GM21526 (cell line): ENCODE measurements at regions not wholly inside any gene's neighbourhood (a gene's known extent, or its start where the extent isn't known, plus 50 kb on each side); places are given as distances from the start of the nearest gene placed in this dataset.
"Not testable (repeated sequence)": the region's sequence is repeated elsewhere in the genome, so short reads cannot be mapped to it uniquely, and the experiment has no call there.

Source experiments
- ATAC-seq: cut with Tn5 transposase; IDR thresholded peaks from one replicate; pipeline ENCODE4 v1.9.1; 2021; ENCODE audit warnings: moderate library complexity; ENCODE audit not compliant: unreplicated experiment, low FRiP score

DNA sequence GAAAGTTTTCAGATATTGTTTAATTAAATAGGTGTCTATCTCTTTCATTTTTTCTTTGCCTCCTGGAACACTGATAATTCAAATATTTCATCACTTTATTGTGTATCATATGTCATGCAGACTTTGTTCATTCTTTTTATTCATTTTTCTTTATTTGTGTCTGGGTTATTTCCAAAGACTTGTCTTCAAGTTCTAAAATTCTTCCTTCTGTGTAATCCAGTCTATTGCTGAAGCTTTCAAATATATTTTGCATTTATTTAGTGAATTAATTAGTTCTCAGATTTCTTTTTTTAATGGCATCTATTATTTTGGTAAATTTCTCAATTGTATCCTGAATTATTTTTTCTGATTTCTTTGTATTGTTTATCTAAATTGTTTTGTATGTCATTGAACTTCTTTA, 70.1 kb downstream of the ZNF330 start:
- no peak for ATAC-seq

DNA sequence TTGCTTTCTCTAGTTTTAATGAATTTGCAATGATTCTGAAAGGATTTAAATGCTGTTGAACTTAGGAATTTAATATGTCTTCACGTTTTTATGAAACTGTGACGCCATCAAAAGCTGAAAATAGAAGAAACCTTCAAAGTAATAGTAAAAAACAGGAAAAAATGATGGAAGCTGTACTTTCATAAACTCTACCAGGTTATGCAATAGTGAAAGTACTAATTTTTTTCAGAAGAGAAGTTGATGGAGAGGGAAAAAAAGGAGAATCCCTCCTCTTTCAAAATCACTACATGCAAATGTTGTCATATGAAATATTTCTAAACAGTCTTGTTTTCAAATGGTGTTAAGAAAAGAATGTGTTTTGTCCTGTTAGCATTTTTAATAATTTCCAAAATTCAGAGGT, 73.6 kb downstream of the ZNF330 start:
- ATAC-seq: no peak

DNA sequence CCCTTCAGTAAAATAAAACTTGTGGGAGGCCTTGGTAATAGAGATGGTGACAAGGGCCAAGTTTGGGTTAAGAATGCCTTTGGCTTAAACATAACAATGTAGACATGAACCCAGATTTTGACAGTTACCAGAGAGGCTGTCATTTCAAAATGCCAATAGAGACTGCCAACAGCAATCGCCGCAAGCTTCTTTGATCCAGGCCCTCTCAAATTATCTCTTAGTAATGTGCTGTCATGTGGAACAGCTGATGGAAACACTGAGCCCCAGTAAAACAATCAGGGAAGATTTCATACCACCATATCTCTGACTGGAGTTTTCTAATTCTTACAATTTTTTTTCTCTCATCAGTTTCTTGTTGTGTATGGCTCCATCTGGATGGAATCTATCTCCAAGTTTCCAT, 80.5 kb downstream of the ZNF330 start:
- ATAC-seq: no peak

DNA sequence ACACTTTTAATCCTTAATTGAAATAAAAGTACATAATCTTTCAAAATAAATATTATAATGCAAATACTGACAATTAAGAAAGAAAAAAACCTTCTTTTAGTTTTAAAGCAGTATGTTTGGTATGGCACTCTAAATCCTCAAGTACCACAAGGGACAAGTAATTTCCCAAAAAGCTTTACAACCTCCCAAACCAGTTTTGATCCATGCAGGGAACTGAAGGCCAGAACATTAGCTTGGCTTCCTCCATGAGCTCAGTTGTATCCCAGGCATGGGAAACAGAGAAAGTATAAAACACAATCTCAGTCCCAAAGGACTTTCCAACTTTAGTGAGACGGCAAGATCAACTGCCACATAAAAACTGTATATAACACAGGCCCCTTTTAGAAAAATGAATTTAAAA, 82.2 kb downstream of the ZNF330 start:
- no peak for ATAC-seq

DNA sequence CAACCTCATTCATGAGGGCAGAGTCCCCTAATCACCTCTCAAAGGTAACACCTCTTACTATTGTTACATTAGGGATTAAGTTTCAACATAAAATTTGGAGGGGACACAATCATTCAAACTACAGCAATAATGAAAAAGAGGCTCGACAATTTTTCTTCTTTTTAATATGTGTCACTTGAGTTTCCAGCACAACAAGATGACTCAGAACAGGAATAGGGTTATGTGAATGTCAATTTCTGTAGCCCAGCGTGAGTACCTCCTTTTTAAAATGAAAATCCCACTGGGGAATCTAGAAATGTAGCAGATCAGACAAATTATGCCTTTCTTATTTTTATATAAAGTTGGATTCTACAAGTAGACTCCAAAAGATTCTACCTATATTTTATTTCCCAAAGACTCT, 83.7 kb downstream of the ZNF330 start:
- ATAC-seq: no peak

DNA sequence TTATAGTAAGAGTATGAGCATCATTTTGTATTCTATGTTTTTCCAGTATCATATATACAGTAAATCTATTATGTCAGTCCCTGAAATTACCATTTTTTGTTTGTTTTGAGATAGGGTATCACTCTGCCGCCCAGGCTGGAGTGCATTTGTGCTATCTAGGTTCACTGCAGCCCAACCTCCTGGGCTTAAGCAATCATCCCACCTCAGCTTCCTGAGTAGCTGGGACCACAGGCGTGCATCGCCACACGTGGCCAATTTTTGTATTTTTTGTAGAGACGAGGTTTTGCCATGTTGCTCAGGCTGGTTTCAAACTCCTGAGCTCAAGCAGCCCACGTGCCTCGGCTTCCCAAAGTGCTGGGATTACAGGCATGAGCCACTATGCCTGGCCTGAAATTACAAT, 85.6 kb downstream of the ZNF330 start:
- ATAC-seq: no peak

DNA sequence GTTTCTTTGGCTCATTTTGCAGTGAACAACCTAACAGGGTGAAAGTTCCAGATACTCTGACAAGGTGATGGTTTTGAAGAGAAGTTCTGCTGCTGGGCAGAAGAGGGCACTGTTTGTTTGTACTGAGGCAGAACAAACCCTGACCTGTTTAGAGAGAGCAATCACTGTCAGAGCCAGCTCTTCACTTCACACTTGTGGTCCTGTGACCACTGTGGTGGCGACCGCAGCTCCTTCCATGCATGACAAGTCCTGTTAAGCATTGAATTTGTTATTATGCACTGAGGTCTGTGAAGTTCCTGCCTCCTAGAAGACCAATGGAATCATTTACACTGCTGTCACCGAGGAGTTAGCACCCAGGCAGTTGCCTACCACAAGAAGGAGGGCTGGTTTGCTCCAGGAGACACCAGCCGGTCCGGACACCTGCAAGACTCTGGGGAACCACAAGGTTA, 86.6 kb downstream of the ZNF330 start:
- ATAC-seq: peak; percentile 99

DNA sequence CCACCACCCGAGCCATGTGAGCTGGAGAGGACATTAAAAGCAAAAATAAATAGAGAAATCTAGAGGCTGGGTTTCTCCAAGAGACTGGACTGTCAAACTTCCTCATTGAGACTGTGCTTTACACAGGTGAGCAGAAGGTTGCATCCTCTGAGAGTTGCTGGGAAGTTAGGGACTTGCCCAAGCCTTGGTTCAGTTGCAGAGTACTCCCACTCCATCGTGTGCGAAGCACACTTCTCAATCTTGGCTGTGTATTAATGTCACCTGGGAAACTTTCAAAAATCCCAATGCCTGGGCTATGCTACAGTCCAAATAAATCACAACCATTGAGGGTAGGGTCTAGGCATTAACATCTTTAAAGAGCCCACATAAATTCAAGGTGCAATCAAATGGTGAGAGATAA, 89.2 kb downstream of the ZNF330 start:
- ATAC-seq: no peak

DNA sequence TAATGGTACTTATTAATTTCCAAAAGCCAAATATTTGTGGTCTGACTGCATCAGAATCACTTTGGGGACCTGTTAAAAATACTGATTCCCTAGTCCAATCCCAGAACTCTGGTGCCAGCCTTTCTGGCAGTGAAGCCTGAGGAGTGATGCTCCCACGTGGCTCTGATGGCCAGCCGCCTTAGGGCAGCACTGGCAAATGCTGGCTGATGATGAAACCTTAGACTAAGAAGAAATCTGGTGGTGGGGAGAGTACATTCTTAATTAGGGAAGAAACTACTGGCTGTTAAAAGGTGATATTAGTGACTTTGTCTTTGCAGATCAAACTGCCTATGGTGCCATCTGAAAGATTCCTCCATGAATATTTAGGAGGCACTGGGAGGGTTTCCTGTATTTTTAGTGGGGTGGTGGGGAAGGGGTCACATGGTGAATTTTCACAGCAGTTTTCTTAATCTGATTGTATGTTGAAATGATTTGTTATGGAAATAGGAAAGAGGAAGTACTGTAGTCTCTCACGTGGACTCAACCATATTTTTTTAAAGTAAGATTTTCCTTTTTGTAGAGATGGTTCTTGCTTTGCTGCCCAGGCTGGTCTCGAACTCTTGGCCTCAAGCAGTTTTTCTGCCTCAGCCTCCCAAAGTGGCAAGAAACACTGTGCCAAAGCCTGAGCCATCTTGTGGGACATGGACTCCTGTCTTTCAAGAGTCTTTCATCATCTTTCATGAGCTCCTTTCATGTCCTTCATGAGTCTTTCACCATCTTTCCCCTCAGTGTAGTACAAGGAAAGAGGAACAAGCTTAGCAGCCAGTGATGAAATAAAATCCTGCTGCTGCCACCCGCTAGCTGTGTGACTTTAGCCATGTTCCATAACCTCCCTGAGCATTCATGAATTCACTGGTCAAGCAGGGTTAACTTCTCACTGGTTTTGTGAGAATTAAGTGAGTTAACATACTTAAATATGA, 90.8 kb downstream of the ZNF330 start:
- ATAC-seq: no peak

DNA sequence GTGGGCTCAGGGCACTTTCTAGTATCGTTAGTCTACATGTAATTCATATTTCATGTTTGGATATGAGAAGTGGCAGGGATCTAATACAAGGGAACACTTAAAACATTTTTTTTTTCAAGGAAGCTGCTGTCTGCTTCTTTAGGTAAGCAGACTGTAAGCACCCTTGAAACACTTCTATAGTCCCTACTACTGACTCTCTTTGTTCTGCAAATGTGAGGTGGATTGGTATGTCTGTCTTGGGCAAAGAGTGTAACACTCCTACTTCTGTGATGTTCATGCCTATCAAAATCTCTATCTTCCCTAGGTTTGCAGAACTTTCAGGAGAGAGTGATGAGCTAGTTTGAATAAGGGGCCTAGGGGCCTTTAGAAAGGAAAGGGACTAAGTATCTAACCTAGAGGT, 93.9 kb downstream of the ZNF330 start:
- ATAC-seq: no peak

DNA sequence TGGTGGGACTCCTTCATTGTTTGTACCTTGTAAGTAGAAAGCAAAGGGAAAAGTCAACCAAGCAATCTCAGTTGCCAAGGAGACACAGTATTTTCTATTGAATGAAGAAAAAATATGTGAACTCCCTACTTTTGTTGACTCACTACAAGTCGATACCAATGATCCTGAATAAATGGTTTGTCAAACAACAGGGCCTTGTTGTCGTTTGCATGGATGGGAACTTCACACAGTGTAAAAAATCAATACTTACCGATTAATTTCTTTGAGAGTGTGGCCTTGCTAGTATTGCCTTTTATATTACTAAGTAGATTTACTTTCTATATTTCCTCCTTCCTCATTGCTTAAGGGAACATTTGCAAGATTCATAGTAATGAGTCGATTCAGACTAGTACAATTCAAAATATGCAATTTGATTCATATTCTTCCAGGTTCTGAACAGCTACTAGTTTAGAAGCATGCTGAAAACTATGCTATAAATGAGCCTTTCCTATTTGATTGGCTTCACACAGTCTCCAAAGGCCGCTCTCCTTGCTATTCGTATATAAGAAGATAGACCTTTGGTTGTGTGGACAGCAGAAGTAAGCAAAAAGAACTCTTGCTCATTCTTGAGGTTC, 108.0 kb downstream of the ZNF330 start:
- no peak for ATAC-seq

DNA sequence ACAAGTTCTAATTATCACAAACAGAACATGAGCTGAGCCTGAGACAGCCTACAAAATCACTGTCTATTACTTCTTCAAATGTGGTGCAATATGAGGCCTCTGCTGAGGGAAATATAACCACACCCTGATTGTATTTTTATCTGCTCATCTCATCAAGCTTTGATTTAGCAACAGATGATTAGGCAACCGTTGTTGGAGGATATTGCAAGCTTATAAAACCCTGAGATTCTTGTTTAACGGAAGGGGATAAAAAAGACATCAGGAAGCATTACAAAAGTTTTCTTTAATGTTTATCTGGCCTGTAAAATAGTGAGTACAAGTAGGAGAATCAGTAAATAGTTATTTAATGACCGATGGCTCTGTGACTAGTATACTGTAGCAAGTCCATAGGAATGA, 108.5 kb downstream of the ZNF330 start:
- ATAC-seq: no peak

DNA sequence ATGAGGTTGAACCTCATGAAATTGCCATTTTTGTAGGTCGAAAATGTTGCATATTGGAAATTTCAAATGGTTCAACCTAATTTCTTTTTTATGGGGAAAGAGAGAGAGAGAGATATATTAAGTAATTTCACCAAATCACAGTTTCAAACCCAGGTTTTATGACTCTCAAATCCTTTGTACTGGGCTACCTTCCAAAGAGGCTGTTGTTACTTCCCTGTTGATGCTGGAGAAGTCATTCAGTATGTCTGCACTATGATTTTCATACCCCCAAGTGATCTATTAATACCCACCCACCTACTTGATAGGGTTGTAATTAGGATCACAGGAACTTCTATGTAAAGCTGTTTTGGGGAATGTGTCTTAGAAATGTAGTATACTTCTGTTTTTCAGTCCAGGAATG, 109.9 kb downstream of the ZNF330 start:
- ATAC-seq: no peak

DNA sequence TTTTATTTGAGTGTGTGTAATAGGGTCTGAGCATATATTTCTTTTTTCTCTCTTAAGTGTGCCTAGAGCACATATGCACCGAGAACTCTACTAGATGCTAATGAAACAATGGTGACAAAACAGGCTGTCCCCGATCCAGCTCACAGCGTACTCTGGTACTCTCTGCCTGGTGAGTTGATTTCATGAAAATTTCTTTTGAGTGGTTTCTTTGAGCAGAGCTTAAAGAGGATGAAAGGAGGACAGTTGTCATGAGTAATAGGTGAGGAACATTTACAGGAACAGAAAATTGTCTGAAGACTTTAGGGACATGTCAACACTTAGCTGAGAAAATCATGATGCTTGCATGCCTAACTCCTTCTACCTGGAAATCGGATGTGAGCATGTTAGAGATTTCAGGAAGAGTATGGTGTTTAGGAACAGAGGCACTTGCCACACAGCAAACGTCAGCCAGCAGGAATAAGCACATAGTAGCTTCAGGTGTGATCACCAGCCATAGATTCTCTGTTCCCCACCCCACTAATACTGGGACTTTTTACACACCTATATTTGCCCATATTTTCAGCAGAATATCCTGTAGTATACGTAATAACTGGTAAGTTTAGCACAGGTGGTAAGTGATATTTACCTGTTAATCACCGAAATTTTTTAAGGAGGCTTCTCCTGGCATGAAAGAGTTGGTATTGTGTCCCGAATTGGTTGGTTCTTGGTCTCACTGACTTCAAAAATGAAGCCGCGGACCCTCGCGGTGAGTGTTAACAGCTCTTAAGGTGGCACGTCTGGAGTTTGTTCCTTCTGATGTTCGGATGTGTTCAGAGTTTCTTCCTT, 111.1 kb downstream of the ZNF330 start:
- no peak for ATAC-seq

DNA sequence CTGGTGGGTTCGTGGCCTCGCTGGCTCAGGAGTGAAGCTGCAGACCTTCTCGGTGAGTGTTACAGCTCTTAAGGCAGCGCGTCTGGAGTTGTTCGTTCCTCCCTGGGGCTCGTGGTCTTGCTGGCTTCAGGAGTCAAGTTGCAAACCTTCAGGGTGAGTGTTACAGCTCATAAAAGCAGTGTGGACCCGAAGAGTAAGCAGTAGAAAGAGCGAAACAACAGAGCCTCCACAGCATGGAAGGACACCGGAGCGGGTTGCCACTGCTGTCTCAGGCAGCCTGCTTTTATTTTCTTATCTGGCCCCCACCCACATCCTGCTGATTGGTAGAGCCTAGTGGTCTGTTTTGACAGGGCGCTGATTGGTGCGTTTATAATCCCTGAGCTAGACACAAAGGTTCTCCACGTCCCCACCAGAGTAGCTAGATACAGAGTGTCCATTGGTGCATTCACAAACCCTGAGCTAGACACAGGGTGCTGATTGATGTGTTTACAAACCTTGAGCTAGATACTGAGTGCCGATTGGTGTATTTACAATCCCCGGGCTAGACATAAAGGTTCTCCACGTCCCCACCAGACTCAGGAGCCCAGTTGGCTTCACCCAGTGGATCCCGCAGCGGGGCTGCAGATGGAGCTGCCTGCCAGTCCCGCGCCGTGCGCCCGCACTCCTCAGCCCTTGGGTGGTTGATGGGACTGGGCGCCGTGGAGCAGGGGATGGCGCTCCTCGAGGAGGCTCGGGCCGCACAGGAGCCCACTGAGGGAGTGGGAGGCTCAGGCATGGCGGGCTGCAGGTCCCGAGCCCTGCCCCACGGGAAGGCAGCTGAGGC, 111.9 kb downstream of the ZNF330 start:
- not testable (repeated sequence) for ATAC-seq

DNA sequence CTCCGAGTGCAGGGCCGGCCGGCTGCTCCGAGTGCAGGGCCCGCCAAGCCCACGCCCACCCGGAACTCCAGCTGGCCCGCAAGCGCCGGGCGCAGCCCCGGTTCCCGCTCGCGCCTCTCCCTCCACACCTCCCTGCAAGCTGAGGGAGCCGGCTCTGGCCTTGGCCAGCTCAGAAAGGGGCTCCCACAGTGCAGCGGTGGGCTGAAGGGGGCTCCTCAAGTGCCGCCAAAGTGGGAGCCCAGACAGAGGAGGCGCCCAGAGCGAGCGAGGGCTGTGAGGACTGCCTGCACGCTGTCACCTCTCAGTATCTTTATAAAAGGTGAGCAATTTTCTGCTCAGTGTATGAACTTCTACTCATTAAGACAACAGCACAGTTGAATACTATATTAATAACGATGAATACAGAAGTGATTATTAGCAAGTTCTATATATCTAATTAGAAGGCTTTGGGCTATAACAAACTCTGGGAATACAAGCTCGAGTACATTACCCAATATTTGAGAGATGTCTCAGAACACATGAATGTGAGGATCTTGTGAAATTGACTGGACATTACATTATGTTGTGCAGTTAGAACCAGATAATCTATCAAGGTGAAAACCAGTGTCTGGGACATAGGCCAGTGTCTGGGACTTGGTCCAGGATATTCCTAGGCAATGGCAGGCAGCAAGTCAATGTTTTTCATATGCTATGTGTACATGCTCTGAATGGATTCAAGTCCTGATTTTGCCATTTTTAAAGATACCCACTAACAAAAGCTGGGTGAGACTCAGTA, 112.9 kb downstream of the ZNF330 start:
- not testable (repeated sequence) for ATAC-seq

DNA sequence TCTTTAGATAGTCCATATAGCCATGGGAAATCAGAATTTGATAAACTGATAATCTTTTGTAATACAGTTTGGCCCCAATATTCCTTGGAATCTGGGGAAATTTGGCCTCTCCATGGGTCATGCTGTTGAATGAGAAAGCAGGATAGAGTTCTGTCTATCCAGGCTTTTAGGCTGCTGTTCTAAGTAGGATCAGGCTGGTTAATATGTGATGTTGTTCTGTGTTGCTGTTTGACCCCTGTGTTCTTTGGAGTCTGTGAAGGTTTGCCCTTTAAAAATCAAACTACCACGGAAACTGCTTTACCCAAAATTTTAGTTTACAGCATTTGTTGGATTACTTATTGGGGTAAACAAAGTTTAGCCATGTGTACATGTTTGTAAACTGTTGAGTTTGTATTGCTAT, 114.5 kb downstream of the ZNF330 start:
- no peak for ATAC-seq

DNA sequence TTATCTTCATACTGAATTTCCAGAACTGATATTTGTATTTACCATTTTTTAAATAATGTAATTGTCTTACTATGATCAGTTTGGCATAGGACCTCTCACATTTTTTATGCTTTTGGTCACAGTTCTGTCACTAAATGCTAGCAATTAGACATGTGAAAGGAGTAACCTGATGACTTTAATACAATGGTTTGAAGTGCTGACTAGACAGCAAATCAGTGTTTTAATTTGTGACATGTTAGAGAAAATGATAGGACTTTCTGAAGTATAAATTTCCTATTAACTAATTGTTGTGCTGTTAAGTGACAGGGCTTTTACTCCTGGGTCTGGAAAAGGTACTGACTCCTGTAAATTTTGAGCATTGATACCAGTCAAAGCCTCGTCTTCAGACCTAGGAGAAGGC, 117.5 kb downstream of the ZNF330 start:
- no peak for ATAC-seq

DNA sequence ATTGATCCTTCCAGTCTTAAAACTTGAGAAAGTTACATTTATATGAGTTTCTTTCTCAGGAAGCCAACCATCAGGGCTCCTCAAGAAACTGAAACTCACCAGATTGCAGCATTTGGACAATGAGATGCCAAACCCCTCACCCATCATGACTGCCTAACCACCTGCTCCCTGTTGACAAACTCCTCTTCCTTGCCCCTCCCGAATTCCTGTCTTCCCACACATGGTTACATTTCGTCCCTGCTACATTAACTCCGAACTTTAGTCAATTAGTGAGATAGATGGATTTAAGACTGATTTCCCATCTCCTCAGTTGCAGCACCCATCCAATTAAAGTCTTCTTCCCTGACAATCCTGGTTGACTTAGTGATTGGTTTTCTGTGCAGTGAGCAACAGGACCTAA, 118.7 kb downstream of the ZNF330 start:
- ATAC-seq: no peak

DNA sequence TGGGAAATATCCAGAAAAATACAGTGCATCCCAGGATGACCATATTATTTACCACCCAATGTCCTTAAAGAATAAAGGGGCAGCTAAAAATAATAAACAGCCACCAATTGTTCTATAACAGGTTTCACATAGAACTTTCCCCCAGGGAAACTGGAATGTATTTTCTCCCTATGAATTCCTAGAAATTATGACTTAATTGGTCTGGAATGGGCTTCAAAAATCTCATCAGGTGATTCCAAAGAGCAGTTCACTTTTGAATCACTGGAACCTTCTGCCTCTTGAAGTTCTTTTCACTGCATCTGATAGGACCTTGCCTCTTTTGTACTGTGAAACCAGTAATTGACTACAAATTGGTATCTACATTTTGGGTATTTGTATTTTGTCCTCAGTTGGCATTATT, 119.3 kb downstream of the ZNF330 start:
- ATAC-seq: no peak
